Nephron (organoid): ENCODE measurements at regions not wholly inside any gene's neighbourhood (a gene's known extent, or its start where the extent isn't known, plus 50 kb on each side); places are given as distances from the start of the nearest gene placed in this dataset.

Experiments used
- H3K27ac Mint-ChIP-seq, 3 experiments: 2 replicates each; pipeline ENCODE4 v1.8.0; 2020; ENCODE audit warnings: mixed read lengths in 3 of 3, mild to moderate bottlenecking in 2 of 3, moderate library complexity in 1 of 3
- H3K27me3 Mint-ChIP-seq: 2 replicates; pipeline ENCODE4 v1.8.0; 2021; ENCODE audit warnings: low read depth, mild to moderate bottlenecking, moderate library complexity, mixed read lengths
- H3K36me3 Mint-ChIP-seq: 2 replicates; pipeline ENCODE4 v1.8.0; 2020; ENCODE audit warnings: low read depth, mixed read lengths
- H3K4me1 Mint-ChIP-seq: 2 replicates; pipeline ENCODE4 v1.8.0; 2020; ENCODE audit warnings: mixed read lengths
- H3K4me3 Mint-ChIP-seq, 3 experiments: 2 replicates each; pipeline ENCODE4 v1.8.0; 2020; ENCODE audit warnings: mild to moderate bottlenecking in 3 of 3, mixed read lengths in 3 of 3, moderate library complexity in 2 of 3
- H3K9me3 Mint-ChIP-seq: 2 replicates; pipeline ENCODE4 v1.8.0; 2020; ENCODE audit warnings: mixed read lengths
- TF ChIP-seq, protein P1 (sequence below), 3 experiments: fragments of 200-600 bp; sonication (generic); IDR thresholded peaks; one replicate each; pipeline ENCODE4 v1.5.0; 2021; ENCODE audit warnings: antibody characterized with exemption in 3 of 3; ENCODE audit not compliant: unreplicated experiment in 3 of 3

DNA sequence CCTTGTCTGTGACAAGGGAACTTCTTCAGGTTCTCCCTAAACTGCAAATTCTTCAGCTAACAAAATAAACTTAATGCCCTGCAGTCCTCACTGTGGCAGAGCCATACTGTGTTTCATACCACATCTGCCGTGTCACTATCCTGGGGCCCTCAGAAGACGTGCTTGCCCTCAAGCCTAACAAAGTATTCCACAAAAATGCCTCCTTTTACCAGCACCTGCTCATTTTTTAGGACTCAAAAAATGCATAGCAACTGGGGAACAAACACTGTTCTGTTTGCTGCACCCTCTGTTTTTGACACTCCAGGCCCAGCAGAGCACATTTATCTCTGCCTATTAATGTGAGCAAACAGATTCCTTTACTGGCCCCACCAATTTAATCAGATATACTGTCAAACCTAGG is 270.7 kb upstream of the SSTR1 start:
- no peaks in the 10 kb centered on the region for H3K36me3 Mint-ChIP-seq
- H3K27me3 Mint-ChIP-seq = no peaks in the 10 kb centered on the region
- peaks cover 2% of the 10 kb centered on the region for H3K9me3 Mint-ChIP-seq
- TF ChIP-seq, protein P1, sequence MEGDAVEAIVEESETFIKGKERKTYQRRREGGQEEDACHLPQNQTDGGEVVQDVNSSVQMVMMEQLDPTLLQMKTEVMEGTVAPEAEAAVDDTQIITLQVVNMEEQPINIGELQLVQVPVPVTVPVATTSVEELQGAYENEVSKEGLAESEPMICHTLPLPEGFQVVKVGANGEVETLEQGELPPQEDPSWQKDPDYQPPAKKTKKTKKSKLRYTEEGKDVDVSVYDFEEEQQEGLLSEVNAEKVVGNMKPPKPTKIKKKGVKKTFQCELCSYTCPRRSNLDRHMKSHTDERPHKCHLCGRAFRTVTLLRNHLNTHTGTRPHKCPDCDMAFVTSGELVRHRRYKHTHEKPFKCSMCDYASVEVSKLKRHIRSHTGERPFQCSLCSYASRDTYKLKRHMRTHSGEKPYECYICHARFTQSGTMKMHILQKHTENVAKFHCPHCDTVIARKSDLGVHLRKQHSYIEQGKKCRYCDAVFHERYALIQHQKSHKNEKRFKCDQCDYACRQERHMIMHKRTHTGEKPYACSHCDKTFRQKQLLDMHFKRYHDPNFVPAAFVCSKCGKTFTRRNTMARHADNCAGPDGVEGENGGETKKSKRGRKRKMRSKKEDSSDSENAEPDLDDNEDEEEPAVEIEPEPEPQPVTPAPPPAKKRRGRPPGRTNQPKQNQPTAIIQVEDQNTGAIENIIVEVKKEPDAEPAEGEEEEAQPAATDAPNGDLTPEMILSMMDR (IDR thresholded peaks at IDR 0.05; ENCODE audit: unreplicated experiment in 3 of 3) = no peak
- no peak overlapping the region for H3K27ac Mint-ChIP-seq
- H3K4me3 Mint-ChIP-seq = no peak overlapping the region
- H3K4me1 Mint-ChIP-seq = peaks cover 6% of the 10 kb centered on the region

DNA sequence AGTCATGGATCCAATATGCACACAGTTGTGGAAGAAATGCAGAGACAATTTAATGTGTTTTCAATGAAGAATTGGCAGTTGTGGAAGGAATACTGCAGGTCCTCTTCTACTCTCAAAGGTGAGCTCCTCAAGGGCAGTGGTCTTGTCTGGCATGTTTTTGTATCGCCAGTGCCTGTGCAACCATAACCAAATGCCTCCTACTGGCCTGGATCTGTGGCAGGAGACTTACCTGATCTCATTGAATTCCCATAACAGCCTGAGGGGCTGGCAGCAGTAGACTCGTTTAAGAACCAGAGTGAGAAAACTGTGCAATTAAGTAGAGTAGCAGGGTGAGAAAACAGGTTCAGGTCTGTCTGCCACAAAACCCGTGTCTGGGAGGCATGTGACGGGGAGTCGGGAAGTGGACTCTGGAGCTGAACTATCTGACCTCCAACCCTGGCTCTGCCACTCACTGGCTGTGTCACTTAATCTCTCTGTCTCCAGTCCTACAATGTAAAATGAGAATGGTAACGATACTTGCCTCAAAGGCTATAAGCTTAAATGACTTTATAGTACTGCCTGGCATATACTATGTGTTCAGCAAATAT is 268.2 kb upstream of the SSTR1 start:
- H3K27ac Mint-ChIP-seq = no peak overlapping the region

DNA sequence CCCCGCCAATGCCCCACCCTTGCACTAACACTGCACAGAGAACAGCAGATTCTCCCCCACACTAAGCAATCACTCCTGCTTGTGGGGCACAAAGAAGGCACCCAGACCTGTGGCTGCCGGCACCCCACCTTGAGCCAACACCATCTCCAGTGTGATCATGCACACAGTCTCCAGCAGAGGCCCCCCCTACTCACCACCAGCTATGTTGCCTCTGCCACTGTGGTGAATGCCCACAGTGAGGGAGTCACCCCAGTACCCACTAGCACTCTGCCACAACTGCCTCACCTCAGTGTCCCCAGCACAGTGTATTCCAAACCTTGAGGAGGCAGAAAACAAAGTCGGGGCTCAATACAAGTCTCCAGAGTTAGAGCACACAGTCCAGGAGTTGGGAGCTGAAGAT is 261.7 kb upstream of the SSTR1 start:
- H3K27ac Mint-ChIP-seq = no peak overlapping the region
- no peaks in the 10 kb centered on the region for H3K4me1 Mint-ChIP-seq
- H3K9me3 Mint-ChIP-seq = peaks cover 42% of the 10 kb centered on the region
- TF ChIP-seq, protein P1 (IDR thresholded peaks at IDR 0.05; ENCODE audit: unreplicated experiment in 3 of 3) = no peak
- H3K27me3 Mint-ChIP-seq = no peaks in the 10 kb centered on the region
- H3K36me3 Mint-ChIP-seq = no peaks in the 10 kb centered on the region
- H3K4me3 Mint-ChIP-seq = no peak overlapping the region

More for the DNA sequence above, 268.2 kb upstream of the SSTR1 start:
- Mint-ChIP-seq H3K9me3 (peaks cover 7% of the 10 kb centered on the region), H3K27me3 (no peaks in the 10 kb centered on the region), H3K4me1 (no peaks in the 10 kb centered on the region), H3K4me3 (no peak overlapping the region), H3K36me3 (no peaks in the 10 kb centered on the region)
- TF ChIP-seq, protein P1 (IDR thresholded peaks at IDR 0.05; ENCODE audit: unreplicated experiment in 3 of 3) = no peak

DNA sequence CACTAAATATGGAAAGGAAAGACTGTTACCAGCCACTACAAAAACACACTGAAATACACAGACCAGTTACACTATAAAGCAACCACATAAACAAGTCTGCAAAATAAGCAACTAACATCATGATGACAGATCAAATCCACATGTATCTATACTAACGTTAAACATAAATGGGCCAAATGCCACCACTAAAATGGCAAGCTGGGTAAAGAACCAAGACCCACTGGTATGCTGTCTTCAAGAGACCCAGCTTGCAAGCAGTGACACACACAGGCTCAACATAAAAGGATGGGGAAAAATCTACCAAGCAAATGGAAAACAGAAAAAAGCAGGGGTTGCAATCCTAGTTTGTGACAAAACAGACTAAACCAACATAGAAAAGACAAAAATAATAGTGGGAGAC is 260.9 kb upstream of the SSTR1 start:
- no peaks in the 10 kb centered on the region for H3K27me3 Mint-ChIP-seq
- no peaks in the 10 kb centered on the region for H3K4me1 Mint-ChIP-seq
- H3K4me3 Mint-ChIP-seq = no peak overlapping the region
- H3K36me3 Mint-ChIP-seq = no peaks in the 10 kb centered on the region
- H3K27ac Mint-ChIP-seq = no peak overlapping the region
- H3K9me3 Mint-ChIP-seq = peaks cover 40% of the 10 kb centered on the region
- TF ChIP-seq, protein P1 (IDR thresholded peaks at IDR 0.05; ENCODE audit: unreplicated experiment in 3 of 3) = no peak

DNA sequence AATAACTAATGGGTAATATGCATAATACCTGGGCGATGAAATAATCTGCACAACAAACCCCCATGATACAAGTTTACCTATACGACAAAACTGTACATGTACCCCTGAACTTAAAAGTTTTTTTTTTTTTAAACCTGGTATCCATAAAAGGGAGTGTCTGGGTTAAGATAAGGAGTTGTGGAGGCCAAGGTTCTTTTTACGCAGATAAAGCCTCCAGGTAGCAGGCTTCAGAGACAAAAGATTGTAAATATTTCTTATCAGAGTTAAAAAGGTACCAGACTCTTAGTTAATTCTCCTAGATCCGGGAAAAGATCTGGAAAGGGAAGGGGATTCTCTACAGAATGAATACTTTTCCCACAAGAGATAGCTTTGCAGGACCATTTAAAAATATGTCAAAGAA is 259.4 kb upstream of the SSTR1 start:
- Mint-ChIP-seq H3K4me1 (no peaks in the 10 kb centered on the region), H3K27ac (no peak overlapping the region), H3K27me3 (no peaks in the 10 kb centered on the region), H3K9me3 (peaks cover 42% of the 10 kb centered on the region), H3K36me3 (no peaks in the 10 kb centered on the region), H3K4me3 (no peak overlapping the region)
- TF ChIP-seq, protein P1 (IDR thresholded peaks at IDR 0.05; ENCODE audit: unreplicated experiment in 3 of 3) = no peak

DNA sequence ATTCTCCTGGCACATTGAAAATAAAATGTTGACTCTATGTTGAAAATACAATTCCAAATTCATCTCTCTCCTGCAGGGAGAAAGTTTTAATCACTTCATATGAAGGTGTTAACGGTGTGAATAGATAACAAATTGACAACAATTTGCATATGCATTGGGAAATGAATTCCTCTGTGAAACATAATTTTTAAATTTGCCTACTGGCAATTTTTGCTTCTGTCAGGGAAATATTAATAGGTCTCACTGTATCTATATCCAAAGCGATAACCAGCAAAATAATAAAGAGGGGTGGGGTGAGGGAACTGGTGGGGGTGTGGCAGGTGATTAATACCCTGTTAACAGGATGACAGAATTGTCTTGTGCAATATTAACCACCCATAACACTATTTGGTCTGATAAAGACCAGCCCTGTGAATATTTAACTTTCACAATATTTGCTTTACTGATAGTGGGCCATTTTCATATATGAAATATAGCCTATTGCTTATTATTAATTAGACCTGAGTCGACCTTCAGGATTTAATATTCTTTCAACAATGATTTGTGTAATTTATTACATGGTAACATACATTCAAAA is 239.0 kb upstream of the SSTR1 start:
- H3K36me3 Mint-ChIP-seq = no peaks in the 10 kb centered on the region
- no peak overlapping the region for H3K4me3 Mint-ChIP-seq
- H3K9me3 Mint-ChIP-seq = peaks cover 4% of the 10 kb centered on the region
- H3K27ac Mint-ChIP-seq = no peak overlapping the region
- H3K27me3 Mint-ChIP-seq = no peaks in the 10 kb centered on the region
- TF ChIP-seq, protein P1 (IDR thresholded peaks at IDR 0.05; ENCODE audit: unreplicated experiment in 3 of 3) = no peak
- H3K4me1 Mint-ChIP-seq = no peaks in the 10 kb centered on the region
